ENCODE measurements at regions not wholly inside any gene's neighbourhood (a gene's known extent, or its start where the extent isn't known, plus 50 kb on each side); places are given as distances from the start of the nearest gene placed in this dataset.

GRCh38 chr13:80131204-80131603, 209.7 kb downstream of the SPRY2 start:
- no peaks in the 10 kb centered on the region for H3K36me3 ChIP-seq (replicated peaks in 1 of 2; ENCODE audit: insufficient read depth in 1 of 2, low read depth in 2 of 2)
- TF ChIP-seq CTCF (IDR thresholded peaks at IDR 0.05) = no peak
- TF ChIP-seq POLR2A (IDR thresholded peaks at IDR 0.05) = no peak
- DNase-seq (peak; percentile 60 to 82 (median 70)), ATAC-seq (peak; percentile 25)
- intact Hi-C loops (cut with DNase I) = no loop called here
- no peak overlapping the region for H3K4me3 ChIP-seq
- H3K4me1 ChIP-seq = peaks cover 33% of the 10 kb centered on the region
- 5 to 8% methylated on average over 4 of the region's 4 CpGs for WGBS, 2 donors
- H3K27ac ChIP-seq = peak overlapping the region; percentile 35 to 80 (median 51)
- H3K27me3 ChIP-seq = no peaks in the 10 kb centered on the region
- no peaks in the 10 kb centered on the region for H3K9me3 ChIP-seq

GRCh38 chr13:80126389-80127068, 214.4 kb downstream of the SPRY2 start:
- H3K4me3 ChIP-seq = no peak overlapping the region
- ATAC-seq (no peak), DNase-seq (no peak)
- peaks cover 10% of the 10 kb centered on the region for H3K4me1 ChIP-seq
- H3K9me3 ChIP-seq = no peaks in the 10 kb centered on the region
- intact Hi-C loops (cut with DNase I) = no loop called here
- no peaks in the 10 kb centered on the region for H3K36me3 ChIP-seq (replicated peaks in 1 of 2; ENCODE audit: insufficient read depth in 1 of 2, low read depth in 2 of 2)
- no peaks in the 10 kb centered on the region for H3K27me3 ChIP-seq
- TF ChIP-seq POLR2A (IDR thresholded peaks at IDR 0.05) (no peak), CTCF (IDR thresholded peaks at IDR 0.05) (no peak)
- H3K27ac ChIP-seq = no peak overlapping the region
- WGBS, 2 donors = 31 to 32% methylated on average over 1 of the region's 1 CpG

GRCh38 chr13:80123945-80124344, 217.0 kb downstream of the SPRY2 start:
- Histone ChIP-seq H3K4me3 (no peak overlapping the region), H3K27ac (no peak overlapping the region), H3K36me3 (replicated peaks in 1 of 2; ENCODE audit: insufficient read depth in 1 of 2, low read depth in 2 of 2) (no peaks in the 10 kb centered on the region), H3K9me3 (no peaks in the 10 kb centered on the region), H3K4me1 (peaks cover 3% of the 10 kb centered on the region), H3K27me3 (no peaks in the 10 kb centered on the region)
- intact Hi-C loops (cut with DNase I) = no loop called here
- WGBS, 2 donors = 72 to 92% methylated on average over 3 of the region's 3 CpGs
- TF ChIP-seq POLR2A (IDR thresholded peaks at IDR 0.05) (no peak), CTCF (IDR thresholded peaks at IDR 0.05) (no peak)
- peak in 1 of 4 donors; percentile 8 for DNase-seq
- no peak for ATAC-seq

- intact Hi-C loops (cut with DNase I) = no loop called here
Measured at GRCh38 chr13:80121038-80121437, 219.9 kb downstream of the SPRY2 start.

More at GRCh38 chr13:80121038-80121437, 219.9 kb downstream of the SPRY2 start:
- Histone ChIP-seq H3K9me3 (no peaks in the 10 kb centered on the region), H3K27ac (no peak overlapping the region), H3K36me3 (replicated peaks in 1 of 2; ENCODE audit: insufficient read depth in 1 of 2, low read depth in 2 of 2) (no peaks in the 10 kb centered on the region), H3K27me3 (no peaks in the 10 kb centered on the region), H3K4me1 (peaks cover 3% of the 10 kb centered on the region), H3K4me3 (no peak overlapping the region)
- WGBS, 2 donors = 38 to 39% methylated on average over 1 of the region's 1 CpG
- ATAC-seq = no peak
- DNase-seq = no peak
- TF ChIP-seq CTCF (IDR thresholded peaks at IDR 0.05) (no peak), POLR2A (IDR thresholded peaks at IDR 0.05) (no peak)
